GM19372 (cell line): ENCODE measurements at regions not wholly inside any gene's neighbourhood (a gene's known extent, or its start where the extent isn't known, plus 50 kb on each side); places are given as distances from the start of the nearest gene placed in this dataset.

ENCODE experiments used
- ATAC-seq: cut with Tn5 transposase; IDR thresholded peaks from one replicate; pipeline ENCODE4 v1.9.1; 2021; ENCODE audit warnings: mild to moderate bottlenecking, low read depth, moderate library complexity; ENCODE audit not compliant: unreplicated experiment

- no peak for ATAC-seq
These were observed 59.4 kb upstream of the UCN3 start for GRCh38 chr10:5305374-5305773.

- no peak for ATAC-seq
These were observed 53.9 kb upstream of the UCN3 start for GRCh38 chr10:5310914-5311313.

- ATAC-seq = no peak
These were observed 53.1 kb upstream of the UCN3 start for GRCh38 chr10:5311617-5312016.

GRCh38 chr10:5314840-5315239 lies 49.9 kb upstream of the UCN3 start:
- no peak for ATAC-seq
